Cardiac muscle cell (in vitro differentiated cells and primary cell): ENCODE measurements at regions not wholly inside any gene's neighbourhood (a gene's known extent, or its start where the extent isn't known, plus 50 kb on each side); places are given as distances from the start of the nearest gene placed in this dataset.

Experiments
- DNase-seq, 2 donors: peaks; one replicate each; pipeline versions ENCODE4 v3.0.0 to v3.0.0-alpha.2; 2010 to 2017; ENCODE audit warnings: low read depth in 1 of 2, low spot score in 1 of 2
- H3K27ac ChIP-seq: fragments of 200-600 bp; sonication (generic); 2 replicates; pipeline ENCODE4 v1.5.1; 2016
- H3K27me3 ChIP-seq: fragments of 200-600 bp; sonication (generic); 2 replicates; pipeline ENCODE4 v1.6.0; 2016; ENCODE audit warnings: control low read depth
- H3K36me3 ChIP-seq: fragments of 200-600 bp; sonication (generic); 2 replicates; pipeline ENCODE4 v1.5.1; 2016; ENCODE audit warnings: control low read depth
- H3K4me1 ChIP-seq: fragments of 200-600 bp; sonication (generic); 2 replicates; pipeline ENCODE4 v1.8.1; 2017; ENCODE audit warnings: low read depth, mild to moderate bottlenecking, mixed run types
- H3K4me3 ChIP-seq: fragments of 200-600 bp; sonication (generic); 2 replicates; pipeline ENCODE4 v1.5.1; 2016; ENCODE audit warnings: mild to moderate bottlenecking
- H3K9me3 ChIP-seq: fragments of 200-600 bp; sonication (generic); 2 replicates; pipeline ENCODE4 v1.5.1; 2017; ENCODE audit warnings: low read depth, mild to moderate bottlenecking, control low read depth
- CTCF ChIP-seq: IDR thresholded peaks from 2 replicates; pipeline ENCODE4 v1.5.1; 2012; ENCODE audit warnings: low read depth, mild to moderate bottlenecking, low read length

- no peak for DNase-seq
- TF ChIP-seq CTCF, result no peak
- Histone ChIP-seq H3K27me3 (no peaks in the 10 kb centered on the region), H3K36me3 (no peaks in the 10 kb centered on the region), H3K4me3 (no peak overlapping the region), H3K27ac (no peak overlapping the region), H3K4me1 (no peaks in the 10 kb centered on the region), H3K9me3 (no peaks in the 10 kb centered on the region)
Observed at GRCh38 chr5:2140501-2141175, 257.9 kb upstream of the IRX4 start.

GRCh38 chr5:2139478-2139877 is 256.8 kb upstream of the IRX4 start:
- no peak for TF ChIP-seq CTCF
- no peak for DNase-seq
- no peak overlapping the region for H3K27ac ChIP-seq
- no peaks in the 10 kb centered on the region for H3K4me1 ChIP-seq
- no peaks in the 10 kb centered on the region for H3K9me3 ChIP-seq
- no peaks in the 10 kb centered on the region for H3K27me3 ChIP-seq
- no peaks in the 10 kb centered on the region for H3K36me3 ChIP-seq
- no peak overlapping the region for H3K4me3 ChIP-seq

GRCh38 chr5:2138896-2139295 is 256.2 kb upstream of the IRX4 start:
- TF ChIP-seq CTCF, result no peak
- H3K9me3 ChIP-seq, result no peaks in the 10 kb centered on the region
- H3K27me3 ChIP-seq, result no peaks in the 10 kb centered on the region
- DNase-seq, result no peak
- no peak overlapping the region for H3K27ac ChIP-seq
- no peaks in the 10 kb centered on the region for H3K36me3 ChIP-seq
- no peaks in the 10 kb centered on the region for H3K4me1 ChIP-seq
- no peak overlapping the region for H3K4me3 ChIP-seq

DNA sequence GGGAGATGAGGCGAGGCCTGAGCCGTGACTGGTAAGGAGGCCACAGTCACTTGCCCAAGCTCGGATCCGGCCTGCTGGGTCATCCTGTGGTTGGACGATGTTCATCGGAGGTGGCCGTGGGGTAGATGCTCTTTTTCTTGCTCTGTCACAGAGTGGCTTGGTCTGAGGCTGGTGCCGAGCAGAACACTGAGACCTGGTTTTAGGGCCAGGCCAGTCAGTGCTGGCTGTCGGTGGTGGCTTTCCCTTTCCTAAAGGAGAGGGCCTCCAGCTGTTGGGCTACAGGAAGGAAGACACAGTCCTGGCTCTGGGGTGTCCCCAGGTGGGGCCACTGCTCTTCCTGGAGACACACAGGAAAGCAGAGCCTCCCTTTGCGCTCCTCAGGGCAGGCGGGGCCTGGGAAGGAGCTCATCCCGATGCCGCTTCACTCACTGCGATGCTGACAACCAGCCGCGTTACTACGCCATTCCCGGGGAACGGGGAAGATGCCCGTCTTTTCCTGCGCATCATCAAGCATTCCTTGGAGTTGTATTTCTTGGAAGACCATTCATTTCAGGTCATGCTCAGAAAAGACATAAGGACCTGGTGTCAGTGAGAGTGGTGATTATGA is 254.8 kb upstream of the IRX4 start:
- H3K27ac ChIP-seq, result no peak overlapping the region
- H3K4me1 ChIP-seq, result no peaks in the 10 kb centered on the region
- DNase-seq, result no peak
- H3K27me3 ChIP-seq, result no peaks in the 10 kb centered on the region
- no peaks in the 10 kb centered on the region for H3K36me3 ChIP-seq
- H3K4me3 ChIP-seq, result no peak overlapping the region
- TF ChIP-seq CTCF, result no peak
- H3K9me3 ChIP-seq, result no peaks in the 10 kb centered on the region

GRCh38 chr5:2136728-2137333 is 254.1 kb upstream of the IRX4 start:
- Histone ChIP-seq H3K36me3 (no peaks in the 10 kb centered on the region), H3K9me3 (no peaks in the 10 kb centered on the region), H3K27me3 (no peaks in the 10 kb centered on the region), H3K4me1 (no peaks in the 10 kb centered on the region), H3K27ac (no peak overlapping the region), H3K4me3 (no peak overlapping the region)
- DNase-seq, result no peak
- TF ChIP-seq CTCF, result no peak
